ENCODE measurements at regions not wholly inside any gene's neighbourhood (a gene's known extent, or its start where the extent isn't known, plus 50 kb on each side); places are given as distances from the start of the nearest gene placed in this dataset.

DNA sequence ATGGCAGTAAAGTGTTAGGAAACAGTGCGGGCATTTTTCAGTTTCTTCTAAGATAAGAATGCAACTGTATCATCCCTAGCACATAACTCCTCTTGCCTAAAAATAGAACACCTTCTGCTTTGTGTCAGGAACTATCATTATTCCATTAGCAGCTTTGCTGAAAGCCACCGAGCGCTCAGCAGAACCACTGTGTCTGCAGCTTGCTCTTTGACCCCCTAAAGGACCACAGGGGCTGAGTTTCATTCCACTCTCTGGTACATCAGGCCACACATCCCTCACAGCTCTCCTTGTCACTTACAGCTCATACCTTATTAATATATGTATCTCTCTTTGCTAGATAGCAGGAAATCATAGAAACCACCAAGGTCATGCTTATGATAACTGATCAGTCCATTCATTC lies 360.2 kb downstream of the KCNA4 start:
- peak in 1 of 2 donors; percentile 54 for DNase-seq (ENCODE audit: low read depth in 2 of 2)
- TF ChIP-seq, protein P1, sequence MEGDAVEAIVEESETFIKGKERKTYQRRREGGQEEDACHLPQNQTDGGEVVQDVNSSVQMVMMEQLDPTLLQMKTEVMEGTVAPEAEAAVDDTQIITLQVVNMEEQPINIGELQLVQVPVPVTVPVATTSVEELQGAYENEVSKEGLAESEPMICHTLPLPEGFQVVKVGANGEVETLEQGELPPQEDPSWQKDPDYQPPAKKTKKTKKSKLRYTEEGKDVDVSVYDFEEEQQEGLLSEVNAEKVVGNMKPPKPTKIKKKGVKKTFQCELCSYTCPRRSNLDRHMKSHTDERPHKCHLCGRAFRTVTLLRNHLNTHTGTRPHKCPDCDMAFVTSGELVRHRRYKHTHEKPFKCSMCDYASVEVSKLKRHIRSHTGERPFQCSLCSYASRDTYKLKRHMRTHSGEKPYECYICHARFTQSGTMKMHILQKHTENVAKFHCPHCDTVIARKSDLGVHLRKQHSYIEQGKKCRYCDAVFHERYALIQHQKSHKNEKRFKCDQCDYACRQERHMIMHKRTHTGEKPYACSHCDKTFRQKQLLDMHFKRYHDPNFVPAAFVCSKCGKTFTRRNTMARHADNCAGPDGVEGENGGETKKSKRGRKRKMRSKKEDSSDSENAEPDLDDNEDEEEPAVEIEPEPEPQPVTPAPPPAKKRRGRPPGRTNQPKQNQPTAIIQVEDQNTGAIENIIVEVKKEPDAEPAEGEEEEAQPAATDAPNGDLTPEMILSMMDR (IDR thresholded peaks at IDR 0.05; ENCODE audit: low read depth, low read length) = no peak
- no peak overlapping the region for H3K4me3 ChIP-seq (replicated peaks in 1 of 2; ENCODE audit: low read depth in 2 of 2, low read length in 2 of 2)

DNA sequence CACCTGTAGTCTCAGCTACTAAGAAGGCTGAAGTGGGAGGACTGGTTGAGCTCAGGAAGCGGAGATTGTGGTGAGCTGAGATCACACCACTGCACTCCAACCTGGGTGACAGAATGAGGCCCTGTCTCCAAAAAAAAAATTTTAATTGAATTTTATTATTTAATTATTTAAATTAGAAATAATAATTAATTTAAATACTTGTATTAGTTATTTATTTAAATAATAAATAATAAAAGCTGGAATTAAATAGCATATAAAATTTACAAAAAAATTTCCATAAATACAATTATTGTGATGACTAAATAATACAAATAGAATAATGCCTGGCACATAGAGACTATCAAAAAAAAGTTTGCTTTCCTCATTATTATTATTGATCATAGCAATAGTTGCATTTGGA lies 371.5 kb downstream of the KCNA4 start:
- H3K4me3 ChIP-seq (replicated peaks in 1 of 2; ENCODE audit: low read depth in 2 of 2, low read length in 2 of 2) = no peak overlapping the region
- no peak for DNase-seq (ENCODE audit: low read depth in 2 of 2)
- TF ChIP-seq, protein P1 (IDR thresholded peaks at IDR 0.05; ENCODE audit: low read depth, low read length) = no peak

DNA sequence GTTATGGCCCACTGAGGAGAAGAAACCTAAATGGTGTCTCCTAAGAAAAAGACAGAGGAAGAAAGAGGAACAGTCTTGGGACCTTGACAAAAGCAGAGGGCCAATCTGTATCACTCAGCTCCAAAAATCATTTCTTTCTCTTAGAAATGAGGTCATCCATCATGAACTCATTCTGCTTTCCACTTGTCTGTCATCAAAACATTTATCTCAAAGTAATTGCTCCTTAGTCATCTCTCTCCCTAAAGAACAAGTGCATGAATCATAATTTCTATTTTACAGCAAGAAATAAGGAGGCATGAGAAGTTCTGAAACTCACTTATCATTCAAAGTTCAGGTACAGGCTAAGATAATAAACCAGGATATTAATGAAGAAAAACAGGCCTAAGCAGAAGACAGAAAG lies 375.6 kb downstream of the KCNA4 start:
- no peak overlapping the region for H3K4me3 ChIP-seq (replicated peaks in 1 of 2; ENCODE audit: low read depth in 2 of 2, low read length in 2 of 2)
- TF ChIP-seq, protein P1 (IDR thresholded peaks at IDR 0.05; ENCODE audit: low read depth, low read length) = no peak
- DNase-seq (ENCODE audit: low read depth in 2 of 2) = peak in 1 of 2 donors; percentile 2

DNA sequence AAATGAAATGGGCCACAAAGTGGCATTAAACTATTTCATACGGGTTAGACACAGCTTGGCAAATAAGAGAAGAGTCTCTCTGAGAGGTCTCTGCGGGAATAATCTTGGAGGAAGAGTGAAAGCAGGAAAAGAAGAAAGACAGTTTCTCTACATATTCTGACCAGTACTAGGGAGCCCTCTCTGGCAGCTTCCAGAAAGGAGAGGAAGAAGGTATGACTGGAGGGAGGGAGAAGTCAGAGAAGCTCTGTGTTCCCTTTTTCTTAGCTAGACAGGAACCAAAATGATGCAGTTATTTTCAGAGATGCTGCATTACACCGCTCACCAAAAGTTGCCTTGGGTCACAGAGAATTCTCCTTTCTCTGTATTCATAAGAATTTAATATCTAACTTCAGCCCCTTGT lies 382.1 kb downstream of the KCNA4 start:
- DNase-seq (ENCODE audit: low read depth in 2 of 2) = no peak
- no peak overlapping the region for H3K4me3 ChIP-seq (replicated peaks in 1 of 2; ENCODE audit: low read depth in 2 of 2, low read length in 2 of 2)
- TF ChIP-seq, protein P1 (IDR thresholded peaks at IDR 0.05; ENCODE audit: low read depth, low read length) = no peak

DNA sequence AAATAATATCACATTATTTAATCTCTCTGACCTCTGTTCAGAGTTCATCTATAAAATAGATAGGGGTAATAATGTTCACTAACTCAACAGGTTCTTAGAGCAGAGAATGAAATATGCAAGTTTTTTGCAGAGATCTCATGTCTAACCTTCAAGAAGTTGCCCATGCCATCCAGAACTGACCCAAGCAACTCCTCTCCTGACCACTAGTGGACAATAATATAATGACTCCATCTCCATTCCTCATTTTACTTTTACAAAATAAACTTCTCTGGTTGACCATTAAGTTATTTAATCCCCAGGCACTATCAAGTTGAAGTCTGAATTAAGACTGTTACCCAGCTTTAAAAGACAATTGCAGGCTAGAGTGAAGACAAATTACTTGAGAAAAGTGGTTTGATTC lies 382.6 kb downstream of the KCNA4 start:
- no peak overlapping the region for H3K4me3 ChIP-seq (replicated peaks in 1 of 2; ENCODE audit: low read depth in 2 of 2, low read length in 2 of 2)
- TF ChIP-seq, protein P1 (IDR thresholded peaks at IDR 0.05; ENCODE audit: low read depth, low read length) = peak; percentile 20
- peak; percentile 17 to 27 for DNase-seq (ENCODE audit: low read depth in 2 of 2)

DNA sequence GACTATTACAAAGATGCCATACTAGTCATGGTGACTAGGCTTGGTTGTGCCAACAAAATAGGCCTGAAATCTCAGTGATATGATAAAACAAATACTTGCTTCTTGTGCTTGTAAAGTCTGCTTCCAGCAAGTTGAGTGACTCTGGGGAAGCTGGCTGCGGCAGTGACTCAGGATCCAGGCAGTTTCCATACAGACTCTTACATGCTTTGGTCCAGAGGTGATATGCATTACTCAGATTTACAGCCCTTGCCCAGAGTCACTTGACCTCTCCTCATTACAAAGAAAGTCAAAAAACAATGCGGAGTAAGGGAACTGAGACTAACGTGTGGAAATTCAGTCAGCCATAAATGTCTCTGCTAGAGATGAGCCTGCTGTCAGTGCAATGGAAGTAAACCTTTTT lies 387.5 kb downstream of the KCNA4 start:
- no peak overlapping the region for H3K4me3 ChIP-seq (replicated peaks in 1 of 2; ENCODE audit: low read depth in 2 of 2, low read length in 2 of 2)
- peak in 1 of 2 donors; percentile 17 for DNase-seq (ENCODE audit: low read depth in 2 of 2)
- TF ChIP-seq, protein P1 (IDR thresholded peaks at IDR 0.05; ENCODE audit: low read depth, low read length) = no peak

DNA sequence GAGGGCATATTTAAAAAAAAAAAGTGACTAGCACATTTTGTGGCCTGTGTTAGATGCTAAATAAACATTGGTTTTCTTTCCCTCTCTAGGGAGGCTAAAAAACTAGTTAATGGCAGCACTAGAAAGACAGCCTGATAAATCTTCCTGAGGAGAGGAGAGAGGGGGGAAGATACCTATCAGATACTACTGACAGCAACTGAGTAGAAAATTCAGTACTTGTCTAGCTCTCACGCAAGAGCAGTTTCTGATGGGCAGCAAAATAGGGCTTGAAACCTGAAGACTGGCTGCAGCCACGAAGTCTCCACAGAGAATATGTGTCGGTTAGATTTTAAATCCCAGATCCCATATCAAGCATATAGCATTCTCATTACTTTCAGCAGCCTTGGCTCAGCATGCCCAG lies 388.2 kb downstream of the KCNA4 start:
- H3K4me3 ChIP-seq (replicated peaks in 1 of 2; ENCODE audit: low read depth in 2 of 2, low read length in 2 of 2) = no peak overlapping the region
- DNase-seq (ENCODE audit: low read depth in 2 of 2) = no peak
- TF ChIP-seq, protein P1 (IDR thresholded peaks at IDR 0.05; ENCODE audit: low read depth, low read length) = no peak
